HG03066 (cell line): ENCODE measurements at regions not wholly inside any gene's neighbourhood (a gene's known extent, or its start where the extent isn't known, plus 50 kb on each side); places are given as distances from the start of the nearest gene placed in this dataset.
"Not testable (repeated sequence)": the region's sequence is repeated elsewhere in the genome, so short reads cannot be mapped to it uniquely, and the experiment has no call there.

ENCODE experiments used
- ATAC-seq: cut with Tn5 transposase; IDR thresholded peaks from one replicate; pipeline ENCODE4 v1.9.1; 2021; ENCODE audit warnings: low read depth; ENCODE audit not compliant: unreplicated experiment

DNA sequence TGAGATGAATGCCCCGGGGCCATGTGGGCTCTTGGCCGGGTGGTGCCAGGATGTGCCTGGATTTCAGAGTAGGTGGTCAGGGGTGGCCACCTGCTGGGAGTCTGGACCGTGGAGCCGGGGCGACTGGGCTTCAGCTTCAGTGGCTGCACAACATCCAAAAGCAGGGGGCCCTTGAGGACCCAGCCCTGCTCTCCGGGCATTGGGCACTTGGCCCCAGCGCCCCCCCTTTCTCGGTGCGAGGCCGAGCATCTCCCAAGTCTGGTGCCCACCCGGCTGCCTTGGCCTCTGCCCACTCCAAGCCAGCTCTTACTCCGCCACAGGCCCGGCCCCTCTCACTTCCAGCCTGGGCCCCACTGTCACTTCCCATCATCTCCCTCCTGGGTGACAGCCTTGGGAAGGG is 4429.0 kb upstream of the TPTE start:
- ATAC-seq = not testable (repeated sequence)

DNA sequence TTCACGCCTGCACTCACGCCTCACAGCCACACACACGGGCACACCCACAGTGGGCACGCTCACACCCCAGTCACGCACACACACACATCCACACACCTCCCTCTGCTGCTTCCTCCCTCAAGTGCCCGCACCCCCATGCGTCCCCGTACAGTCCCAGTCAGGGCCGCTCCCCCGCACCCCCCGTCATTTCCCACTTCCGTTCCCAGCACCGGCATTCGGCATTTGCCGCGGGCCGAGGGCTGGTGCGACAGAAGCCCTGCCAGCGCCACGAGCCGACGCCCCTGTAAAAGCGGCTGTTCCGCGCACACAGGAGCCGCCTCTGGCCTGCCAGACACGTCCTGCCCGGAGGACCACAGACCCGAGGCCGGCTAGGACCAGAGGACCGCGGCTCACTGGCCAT is 4428.0 kb upstream of the TPTE start:
- not testable (repeated sequence) for ATAC-seq

DNA sequence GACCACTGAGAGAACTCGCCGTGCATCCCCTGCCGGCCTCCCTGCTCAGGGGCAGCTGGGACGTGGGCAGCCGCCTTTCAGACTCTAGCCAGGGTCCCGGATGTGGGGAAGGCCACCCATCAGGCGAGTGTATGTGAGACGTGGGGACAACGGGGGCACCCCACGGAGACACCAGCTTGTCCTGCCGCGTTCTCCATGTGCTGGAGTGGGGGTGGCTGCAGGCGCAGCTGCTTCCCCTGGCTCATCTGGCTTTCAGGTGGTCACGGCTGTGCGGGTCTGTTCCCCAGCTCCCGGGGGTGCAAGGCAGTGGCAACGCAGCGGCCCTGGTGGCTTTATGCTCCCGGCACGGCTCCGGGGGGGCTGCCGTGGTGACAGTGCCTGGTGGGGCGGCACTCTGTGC is 4427.5 kb upstream of the TPTE start:
- ATAC-seq = not testable (repeated sequence)

DNA sequence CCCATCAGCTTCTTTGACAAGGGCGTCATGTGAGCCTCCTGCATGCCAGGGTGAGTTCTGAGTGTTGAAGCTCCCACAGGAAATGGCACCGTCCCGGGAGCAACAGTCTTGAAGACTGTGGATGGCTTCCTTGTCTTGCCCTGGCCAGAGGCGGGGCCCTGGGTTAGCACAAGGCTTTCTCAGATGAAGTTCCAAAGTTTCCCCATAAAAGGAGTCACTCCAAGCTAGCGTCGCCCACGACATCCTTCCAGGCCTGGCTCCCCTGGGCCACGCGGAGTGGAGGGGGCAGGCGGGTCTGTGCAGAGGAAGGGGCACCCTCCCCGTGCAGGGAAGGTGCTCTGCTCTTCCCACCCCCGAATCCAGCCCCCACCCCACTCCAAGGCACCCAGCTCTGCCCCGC is 4426.1 kb upstream of the TPTE start:
- not testable (repeated sequence) for ATAC-seq

DNA sequence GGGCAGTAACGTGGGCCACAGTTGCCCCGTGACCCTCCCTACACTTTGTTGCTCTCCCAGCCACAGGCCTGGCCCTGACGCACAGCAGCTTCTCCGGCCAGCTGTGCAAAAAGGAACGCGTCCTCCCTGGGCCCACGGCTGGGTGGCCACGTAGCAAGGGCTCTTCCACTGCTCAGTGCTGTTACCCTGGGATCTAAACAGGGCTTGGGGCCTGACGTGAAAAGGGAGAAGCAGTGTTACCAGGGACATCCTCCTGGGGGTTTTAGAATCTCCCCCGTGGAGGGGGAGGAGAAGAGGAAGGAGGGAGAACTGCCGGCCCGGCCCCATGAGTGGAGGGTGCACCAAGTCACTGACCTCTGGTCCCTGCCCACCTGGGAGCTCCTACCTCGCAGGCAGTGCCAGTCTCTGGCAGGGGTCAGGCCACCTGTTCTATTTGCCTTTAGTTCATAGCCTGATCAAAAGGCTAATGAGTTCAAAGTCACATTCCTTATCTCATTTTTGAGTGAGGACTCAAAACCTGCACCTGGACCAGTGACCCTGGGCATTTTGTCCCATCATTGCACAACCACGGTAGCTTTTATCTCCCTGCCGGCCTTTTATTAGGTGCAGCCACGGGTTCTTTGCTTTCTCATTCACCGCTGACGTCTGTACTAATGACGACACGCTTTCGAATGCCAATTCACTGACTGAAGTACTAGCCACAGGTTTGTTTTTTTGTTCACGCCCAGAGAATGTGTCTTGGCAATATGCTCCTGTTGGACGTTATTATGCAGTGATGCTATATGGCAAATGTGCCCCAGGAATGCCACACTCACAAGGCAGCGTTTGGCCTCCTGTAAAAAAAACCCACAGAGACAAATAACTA is 4424.6 kb upstream of the TPTE start:
- not testable (repeated sequence) for ATAC-seq

DNA sequence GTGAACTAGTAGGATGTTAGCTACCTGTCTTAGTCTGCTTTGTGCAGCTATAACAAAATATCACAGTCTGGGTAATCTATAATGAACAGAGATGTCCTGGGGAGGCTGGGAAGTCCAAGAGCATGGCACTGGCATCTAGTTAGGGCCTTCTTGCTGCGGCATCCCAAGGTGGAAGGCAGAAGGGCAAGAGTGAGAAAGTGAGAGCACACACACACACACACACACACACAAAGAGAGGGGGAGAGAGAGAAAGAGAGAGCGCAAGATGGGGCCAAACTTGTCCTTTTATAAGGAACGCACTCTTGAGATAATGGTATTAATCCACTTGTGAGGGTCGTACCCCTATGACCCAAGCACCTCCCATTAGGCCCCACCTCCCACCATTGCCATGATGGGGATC is 4423.6 kb upstream of the TPTE start:
- not testable (repeated sequence) for ATAC-seq

DNA sequence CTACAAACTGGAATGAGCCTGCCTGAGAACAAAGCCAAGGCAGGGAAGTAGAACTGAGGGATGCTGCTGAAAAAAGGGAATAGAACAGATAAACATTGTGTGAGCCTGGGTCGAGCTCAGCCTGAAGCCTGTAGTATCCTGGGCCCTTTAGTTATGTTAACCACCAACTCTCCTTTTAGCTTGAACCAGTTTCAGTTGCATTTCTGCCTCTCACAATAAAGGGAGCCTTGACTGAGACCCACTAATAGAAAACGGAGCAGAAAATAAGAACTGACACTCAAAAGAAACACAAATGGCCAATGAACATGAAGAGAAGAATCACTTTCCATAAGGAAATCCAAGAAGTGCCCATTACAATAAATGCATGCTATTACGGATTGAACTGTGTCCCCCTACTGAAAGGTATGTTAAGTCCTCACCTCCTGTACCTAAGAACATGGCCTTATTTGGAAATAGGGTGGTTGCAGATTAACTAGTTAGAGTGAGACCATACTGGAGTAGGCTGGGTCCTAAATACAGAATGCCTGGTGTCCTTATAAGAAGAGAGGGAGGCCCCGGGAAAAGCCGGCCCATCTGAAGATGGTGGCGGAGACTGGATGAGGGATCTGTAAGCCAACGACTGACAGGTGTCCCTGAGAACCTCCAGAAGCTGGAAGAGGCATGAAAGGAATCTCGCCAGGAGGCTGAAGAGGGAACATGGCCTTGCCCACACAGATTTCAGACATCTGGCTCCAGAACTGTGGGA is 4423.0 kb upstream of the TPTE start:
- not testable (repeated sequence) for ATAC-seq

DNA sequence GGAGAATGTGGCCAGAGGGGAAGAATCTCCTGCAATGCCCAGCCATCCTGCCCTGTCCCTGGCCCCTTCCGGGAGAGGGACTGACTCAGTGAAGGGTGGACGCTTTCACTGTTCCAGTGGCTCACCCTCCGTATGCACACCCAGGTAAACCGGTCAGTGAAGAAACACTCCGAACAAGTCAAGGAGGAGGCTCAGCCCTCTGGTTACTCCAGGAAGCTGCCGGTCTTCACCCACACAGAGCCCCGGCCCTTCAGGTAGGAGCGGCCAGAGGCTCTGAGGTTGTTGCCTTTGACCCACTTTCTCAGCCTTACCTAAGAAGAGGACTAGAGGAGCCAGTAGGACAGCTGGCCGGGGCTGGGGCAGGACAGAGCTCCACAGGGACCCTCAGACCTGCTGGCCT is 4419.8 kb upstream of the TPTE start:
- ATAC-seq = not testable (repeated sequence)

DNA sequence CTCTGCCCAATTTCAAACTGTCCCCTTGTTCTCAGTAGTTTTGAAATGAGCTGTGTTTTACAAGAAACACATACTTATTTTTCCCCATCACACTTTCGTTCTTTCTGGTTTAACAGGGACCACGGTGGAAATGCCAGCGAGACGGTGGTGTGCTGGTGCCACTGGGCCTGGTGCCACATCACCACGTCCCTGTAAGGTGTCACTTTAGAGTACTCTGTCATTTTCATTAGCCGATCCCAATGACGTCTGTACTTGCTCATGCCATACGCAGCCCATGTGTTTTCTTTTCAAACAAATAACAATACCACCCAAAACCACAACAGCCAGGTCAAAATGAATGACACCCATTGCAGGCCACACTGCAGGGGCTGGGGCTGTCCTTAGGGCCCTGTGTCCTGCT is 4416.8 kb upstream of the TPTE start:
- not testable (repeated sequence) for ATAC-seq

DNA sequence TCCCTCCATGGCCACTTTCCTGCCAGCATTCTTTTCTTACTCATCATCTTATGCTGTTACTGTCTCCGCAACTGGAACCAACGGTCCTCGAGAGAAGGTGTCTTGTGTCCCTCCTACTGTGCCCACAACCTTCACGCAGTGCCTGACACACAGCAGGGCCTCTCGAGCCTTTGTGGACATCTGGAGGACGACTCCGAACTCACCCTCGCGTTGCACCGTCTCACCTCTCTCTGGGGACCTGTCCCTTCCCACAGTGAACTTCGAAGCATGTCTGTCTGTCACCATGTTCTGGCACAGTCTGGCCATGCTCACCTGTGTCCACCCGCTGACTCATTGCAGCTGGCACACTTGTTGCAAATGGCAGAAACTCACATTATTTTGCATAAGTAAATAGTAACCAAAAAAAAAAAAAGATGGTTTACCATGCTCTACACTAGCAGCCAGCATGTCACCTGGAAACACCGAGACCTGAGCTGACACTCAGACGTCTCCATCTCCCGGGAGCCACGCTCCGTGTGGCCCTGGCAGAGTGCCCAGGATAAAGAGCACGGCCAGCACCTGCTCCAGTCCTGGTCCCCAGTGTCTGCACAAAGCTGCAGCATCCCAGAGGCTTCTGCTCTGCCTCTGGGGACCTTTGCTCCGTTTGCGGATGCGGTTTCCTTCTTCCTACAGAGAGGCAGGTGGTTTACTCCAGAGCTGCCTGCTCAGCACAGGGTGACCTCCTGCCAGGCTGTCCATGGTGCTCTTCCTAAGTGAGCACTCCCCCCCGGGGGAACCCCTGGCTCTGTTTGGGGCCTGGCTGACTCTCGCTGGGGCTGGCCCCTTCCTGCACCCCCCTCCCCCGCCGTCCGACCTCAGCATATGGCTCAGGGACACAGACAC is 4414.5 kb upstream of the TPTE start:
- ATAC-seq = not testable (repeated sequence)

DNA sequence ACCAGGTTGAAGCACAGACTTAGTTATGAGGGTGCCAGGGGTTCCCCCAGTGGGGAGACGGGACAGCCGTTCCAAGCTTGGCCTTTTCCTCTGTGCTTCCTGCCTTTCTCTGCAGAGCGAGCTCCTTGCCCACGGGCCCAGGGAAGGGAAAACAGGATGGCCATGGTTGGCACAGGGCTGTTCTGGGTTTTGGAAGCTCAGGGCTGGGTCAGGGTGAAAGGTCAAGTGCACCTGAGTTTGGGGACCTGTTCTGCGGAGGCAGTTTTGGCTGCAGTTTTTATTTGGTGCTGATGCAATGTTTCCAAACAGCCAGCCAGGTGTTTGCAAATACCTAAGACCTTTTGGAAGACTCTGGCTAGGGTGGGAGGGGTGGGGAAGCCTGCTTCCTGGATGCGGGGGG is 4412.5 kb upstream of the TPTE start:
- ATAC-seq = not testable (repeated sequence)

DNA sequence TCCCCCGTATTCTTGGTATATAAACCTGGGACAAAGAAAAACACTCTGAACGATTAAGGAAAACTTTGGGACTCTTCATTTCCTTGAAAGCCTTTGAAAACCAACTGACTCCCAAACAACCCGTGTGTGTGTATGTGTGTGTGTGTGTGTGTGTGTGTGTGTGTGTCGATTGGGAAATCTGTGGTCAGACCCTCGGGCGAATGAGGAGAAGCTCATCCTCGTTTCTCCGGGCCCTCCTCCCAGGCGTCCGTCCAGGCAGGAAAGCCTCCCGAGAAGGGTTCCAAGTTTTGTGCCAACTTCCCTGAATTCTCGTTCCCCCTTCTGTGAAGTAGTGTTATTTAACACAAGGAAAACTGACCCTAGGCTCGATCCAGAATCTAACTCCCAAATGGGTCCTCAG is 4411.6 kb upstream of the TPTE start:
- ATAC-seq = not testable (repeated sequence)

DNA sequence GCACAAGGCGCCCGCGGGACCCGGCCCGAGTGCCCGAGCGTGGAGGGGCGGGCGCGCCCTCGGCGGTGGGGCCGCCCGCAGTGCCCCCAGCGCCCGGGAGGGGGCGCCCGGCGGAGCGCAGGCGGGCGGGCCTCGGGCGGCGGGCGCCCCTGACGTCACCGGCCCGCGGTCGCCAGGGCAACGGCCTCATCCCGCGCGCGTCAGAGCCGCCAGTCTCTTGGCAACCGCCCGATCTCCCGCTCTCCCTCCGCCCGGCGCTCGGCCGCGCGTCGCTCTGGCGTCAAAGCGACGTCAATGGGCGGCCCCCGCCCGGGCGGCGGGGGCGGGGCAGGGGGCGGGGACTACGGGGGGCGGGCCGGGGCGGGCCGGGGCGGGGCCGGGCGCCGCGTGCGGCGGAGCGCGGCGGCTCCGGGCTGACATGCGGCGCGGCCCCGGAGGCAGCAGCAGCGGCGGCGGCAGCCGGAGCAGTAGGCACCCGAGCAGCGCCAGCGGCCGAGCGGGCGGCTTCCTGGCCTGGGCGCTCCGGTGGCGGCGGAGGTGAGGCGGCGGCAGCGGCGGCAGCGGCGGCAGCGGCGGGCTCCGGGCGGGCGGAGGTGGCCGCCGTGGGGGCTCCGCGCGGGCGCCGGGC is 4410.6 kb upstream of the TPTE start:
- ATAC-seq = peak; percentile 71

DNA sequence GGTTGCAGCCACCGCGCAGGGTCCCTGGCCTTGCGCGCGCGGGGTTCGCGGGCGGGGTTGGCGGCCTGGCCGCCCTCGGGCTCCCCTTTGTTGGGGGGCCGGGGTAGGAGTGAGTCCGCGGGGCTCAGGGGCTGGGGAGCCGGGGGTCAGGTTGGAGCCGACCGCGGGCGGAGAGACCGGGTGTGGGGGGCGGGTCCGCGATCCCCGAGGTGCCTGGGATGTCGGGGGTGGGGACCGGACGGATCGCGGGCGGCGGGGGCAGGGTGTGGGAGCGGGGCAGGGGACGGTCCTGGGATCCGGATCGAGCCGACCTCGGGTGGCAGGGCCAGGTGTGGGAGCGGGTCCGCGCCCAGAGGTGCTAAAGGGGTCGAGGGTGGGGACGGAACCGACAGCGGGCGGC is 4410.0 kb upstream of the TPTE start:
- ATAC-seq = not testable (repeated sequence)

DNA sequence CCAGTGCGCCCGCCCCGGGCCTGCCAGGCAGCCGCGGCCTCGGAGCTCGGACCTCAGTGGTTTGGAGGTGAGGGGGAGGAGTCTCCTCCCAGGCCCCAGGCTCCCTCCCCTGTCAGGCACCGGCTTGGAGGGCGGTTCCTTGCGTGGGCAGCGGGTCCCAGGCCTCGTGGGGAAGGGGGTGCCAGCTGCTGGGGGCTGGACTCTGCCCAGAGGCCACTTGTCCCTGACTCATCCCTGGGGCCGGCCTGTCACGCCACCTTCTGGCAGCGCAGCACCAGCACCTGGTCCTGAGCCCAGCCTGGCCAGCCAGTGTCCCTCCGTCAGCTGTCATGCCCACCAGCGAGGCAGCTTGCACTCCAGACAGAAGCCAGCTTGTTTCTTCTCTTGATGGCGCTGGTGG is 4403.0 kb upstream of the TPTE start:
- not testable (repeated sequence) for ATAC-seq

DNA sequence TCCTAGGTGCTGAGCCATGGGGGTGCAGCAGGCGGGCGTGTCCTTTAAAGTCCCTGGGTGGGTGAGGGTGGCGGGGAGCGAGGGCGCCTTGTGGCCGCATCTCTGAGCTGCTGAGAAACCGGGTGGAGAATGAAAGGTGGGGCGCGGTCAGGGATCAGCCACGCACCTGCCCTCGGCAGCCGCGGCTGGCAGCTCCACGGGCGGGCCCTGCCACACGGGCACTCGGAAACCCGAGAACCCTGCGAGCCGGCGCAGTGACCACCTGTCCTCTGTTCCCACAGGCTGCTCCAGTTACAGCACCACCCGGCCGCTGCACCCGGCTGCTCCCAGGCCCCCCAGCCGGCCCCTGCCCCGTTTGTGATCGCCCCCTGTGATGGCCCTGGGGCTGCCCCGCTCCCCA is 4400.5 kb upstream of the TPTE start:
- not testable (repeated sequence) for ATAC-seq

DNA sequence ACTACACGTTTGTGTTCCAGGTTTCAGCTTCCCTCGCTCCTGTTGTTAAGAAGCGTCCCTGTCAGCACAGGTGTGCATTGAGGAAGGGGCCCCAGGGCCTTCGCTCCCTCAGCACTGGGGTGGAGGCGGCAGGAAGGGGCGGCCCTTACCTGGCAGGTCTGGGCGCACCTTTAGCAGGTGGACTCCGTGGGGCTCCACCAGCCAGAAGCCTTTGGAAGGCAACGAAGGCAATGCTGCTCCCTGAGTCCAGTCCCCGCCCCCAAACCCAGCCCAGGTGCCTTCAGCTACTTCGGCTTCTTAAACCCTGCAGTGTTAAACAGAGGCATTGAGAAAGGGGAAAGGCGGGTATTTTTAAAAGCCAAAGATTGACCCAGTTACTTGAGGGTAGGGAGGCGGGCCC is 4398.8 kb upstream of the TPTE start:
- ATAC-seq = not testable (repeated sequence)

DNA sequence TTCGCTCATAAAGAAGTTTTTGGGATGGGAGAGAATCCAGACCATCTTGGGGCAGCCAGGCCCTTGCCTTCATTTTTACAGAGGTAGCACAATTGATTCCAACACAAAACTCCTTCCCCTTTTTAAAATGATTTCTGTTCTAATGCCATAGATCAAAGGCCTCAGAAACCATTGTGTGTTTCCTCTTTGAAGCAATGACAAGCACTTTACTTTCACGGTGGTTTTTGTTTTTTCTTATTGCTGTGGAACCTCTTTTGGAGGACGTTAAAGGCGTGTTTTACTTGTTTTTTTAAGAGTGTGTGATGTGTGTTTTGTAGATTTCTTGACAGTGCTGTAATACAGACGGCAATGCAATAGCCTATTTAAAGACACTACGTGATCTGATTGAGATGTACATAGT is 4398.2 kb upstream of the TPTE start:
- not testable (repeated sequence) for ATAC-seq

DNA sequence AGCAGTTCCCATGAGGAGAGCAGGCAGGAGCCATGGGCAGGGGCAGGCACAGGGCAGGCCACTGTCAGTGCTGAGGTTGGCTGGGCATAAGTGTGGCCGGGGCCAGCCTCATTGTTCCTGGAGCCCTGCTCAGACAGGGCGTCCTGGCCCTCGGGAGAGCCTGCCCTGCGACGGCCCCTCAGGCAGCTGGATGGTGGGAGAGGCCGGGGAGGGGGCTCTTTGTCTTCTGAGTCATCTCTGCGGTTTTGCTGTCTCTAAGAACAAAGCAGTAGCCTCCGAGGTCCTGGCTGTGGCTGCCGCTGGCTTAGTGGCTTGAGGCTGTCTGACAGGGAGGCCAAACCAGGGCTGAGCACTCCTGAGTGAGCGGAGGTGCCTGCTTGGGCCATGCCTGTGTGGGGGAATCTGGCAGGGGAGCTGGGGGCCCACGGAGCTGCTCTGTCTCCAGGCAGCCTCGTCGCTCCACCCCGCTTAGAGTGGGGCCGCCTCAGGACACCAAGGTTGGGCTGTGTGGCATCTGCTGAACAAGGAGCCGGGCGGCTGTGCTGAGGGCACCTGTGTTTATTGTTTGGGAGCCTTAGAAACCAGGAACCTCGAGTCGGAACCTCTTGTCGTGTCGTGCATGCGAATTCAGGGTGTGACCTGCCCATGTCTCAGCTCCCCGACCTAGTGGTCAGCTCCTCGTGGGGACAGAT is 4395.7 kb upstream of the TPTE start:
- not testable (repeated sequence) for ATAC-seq
